ENCODE measurements at regions not wholly inside any gene's neighbourhood (a gene's known extent, or its start where the extent isn't known, plus 50 kb on each side); places are given as distances from the start of the nearest gene placed in this dataset.

DNA sequence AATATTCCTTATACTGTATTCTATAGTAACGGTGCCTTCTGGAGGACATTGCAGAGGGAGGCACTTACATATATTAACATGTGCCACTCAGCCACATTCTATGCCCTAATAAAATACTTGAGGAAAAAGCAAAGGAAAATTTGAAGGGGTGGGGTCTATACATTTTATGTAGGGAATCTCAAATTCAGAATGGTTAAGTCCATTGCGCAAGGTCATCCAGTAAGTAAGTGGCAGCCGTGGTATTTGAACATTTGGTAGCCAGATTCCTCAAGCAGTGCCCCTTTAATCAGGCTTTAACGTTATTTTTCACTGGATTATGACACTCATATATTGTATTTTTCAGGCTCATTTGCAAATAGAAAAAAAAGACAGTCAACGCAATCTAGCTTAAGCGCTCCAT, 738.3 kb downstream of the DOK5 start:
- no peak for TF ChIP-seq CTCF (conservative IDR thresholded peaks at IDR 0.05)
- no peak overlapping the region for H3K4me3 Mint-ChIP-seq
- 60 to 85% methylated on average over 2 to 3 of the region's 6 CpGs for WGBS, 2 experiments (ENCODE audit: insufficient coverage in 1 of 2, insufficient read length in 1 of 2)

DNA sequence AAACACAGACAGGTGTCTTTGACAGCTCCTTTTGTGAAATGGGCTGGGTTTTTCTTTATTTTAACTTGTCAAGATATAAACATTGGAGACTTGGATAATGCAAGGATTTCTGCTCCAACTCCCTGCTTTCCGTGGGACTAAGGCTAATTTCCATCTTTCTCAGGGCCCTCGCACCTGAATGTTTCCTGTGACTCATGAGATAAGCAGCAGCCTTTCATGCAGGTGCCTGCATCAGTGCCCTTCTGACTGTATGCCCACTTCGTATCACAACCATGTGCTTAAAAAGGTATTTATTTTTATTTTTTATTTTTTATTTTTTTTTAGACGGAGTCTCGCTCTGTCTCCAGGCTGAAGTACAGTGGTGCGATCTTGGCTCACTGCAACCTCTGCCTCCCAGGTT, 736.1 kb downstream of the DOK5 start:
- TF ChIP-seq CTCF (conservative IDR thresholded peaks at IDR 0.05), result no peak
- Mint-ChIP-seq H3K9me3 (peaks cover 7% of the 10 kb centered on the region), H3K36me3 (ENCODE audit: low read depth) (no peaks in the 10 kb centered on the region), H3K27me3 (ENCODE audit: insufficient read depth) (no peaks in the 10 kb centered on the region), H3K4me3 (no peak overlapping the region), H3K4me1 (no peaks in the 10 kb centered on the region), H3K27ac (no peak overlapping the region)
- no peaks in the 10 kb centered on the region for H3K27me3 ChIP-seq (ENCODE audit: control insufficient read depth, insufficient read depth, low read length, poor library complexity, severe bottlenecking)
- DNase-seq, result no peak
- H3K4me3 ChIP-seq (ENCODE audit: low read length), result no peak overlapping the region
- H3K36me3 ChIP-seq (ENCODE audit: control insufficient read depth, insufficient read depth, low read length), result no peaks in the 10 kb centered on the region
- no peak overlapping the region for H3K9ac ChIP-seq (ENCODE audit: extremely low read depth, low read length, poor library complexity, severe bottlenecking)
- H3K27ac ChIP-seq (ENCODE audit: low read depth, low read length), result no peak overlapping the region
- H3K9me3 ChIP-seq (ENCODE audit: control insufficient read depth, low read length), result peaks cover 23% of the 10 kb centered on the region
- H3K4me1 ChIP-seq (ENCODE audit: control insufficient read depth, insufficient read depth, low read length), result no peaks in the 10 kb centered on the region
- WGBS, 2 experiments (ENCODE audit: insufficient coverage in 1 of 2, insufficient read length in 1 of 2), result 75 to 80% methylated on average over 1 to 5 of the region's 6 CpGs

More for the DNA sequence above, 738.3 kb downstream of the DOK5 start:
- no peak for DNase-seq
- Histone ChIP-seq H3K9me3 (ENCODE audit: control insufficient read depth, low read length) (peaks cover 23% of the 10 kb centered on the region), H3K27ac (ENCODE audit: low read depth, low read length) (no peak overlapping the region), H3K27me3 (ENCODE audit: control insufficient read depth, insufficient read depth, low read length, poor library complexity, severe bottlenecking) (no peaks in the 10 kb centered on the region), H3K4me1 (ENCODE audit: control insufficient read depth, insufficient read depth, low read length) (no peaks in the 10 kb centered on the region), H3K9ac (ENCODE audit: extremely low read depth, low read length, poor library complexity, severe bottlenecking) (no peak overlapping the region), H3K36me3 (ENCODE audit: control insufficient read depth, insufficient read depth, low read length) (no peaks in the 10 kb centered on the region), H3K4me3 (ENCODE audit: low read length) (no peak overlapping the region)
- Mint-ChIP-seq H3K36me3 (ENCODE audit: low read depth) (no peaks in the 10 kb centered on the region), H3K4me1 (no peaks in the 10 kb centered on the region), H3K9me3 (peaks cover 7% of the 10 kb centered on the region), H3K27me3 (ENCODE audit: insufficient read depth) (no peaks in the 10 kb centered on the region), H3K27ac (no peak overlapping the region)

GRCh38 chr20:55205665-55206064, 730.3 kb downstream of the DOK5 start:
- no peak for TF ChIP-seq CTCF (conservative IDR thresholded peaks at IDR 0.05)
- Histone ChIP-seq H3K4me3 (ENCODE audit: low read length) (no peak overlapping the region), H3K27me3 (ENCODE audit: control insufficient read depth, insufficient read depth, low read length, poor library complexity, severe bottlenecking) (no peaks in the 10 kb centered on the region), H3K4me1 (ENCODE audit: control insufficient read depth, insufficient read depth, low read length) (no peaks in the 10 kb centered on the region), H3K9me3 (ENCODE audit: control insufficient read depth, low read length) (peaks cover 20% of the 10 kb centered on the region), H3K9ac (ENCODE audit: extremely low read depth, low read length, poor library complexity, severe bottlenecking) (no peak overlapping the region), H3K27ac (ENCODE audit: low read depth, low read length) (no peak overlapping the region), H3K36me3 (ENCODE audit: control insufficient read depth, insufficient read depth, low read length) (no peaks in the 10 kb centered on the region)
- Mint-ChIP-seq H3K27ac (no peak overlapping the region), H3K36me3 (ENCODE audit: low read depth) (no peaks in the 10 kb centered on the region), H3K4me3 (no peak overlapping the region), H3K4me1 (no peaks in the 10 kb centered on the region), H3K9me3 (no peaks in the 10 kb centered on the region), H3K27me3 (ENCODE audit: insufficient read depth) (no peaks in the 10 kb centered on the region)
- no peak for DNase-seq

Measured in endodermal cell (in vitro differentiated cells).